GM23248 (cell line): ENCODE measurements at regions not wholly inside any gene's neighbourhood (a gene's known extent, or its start where the extent isn't known, plus 50 kb on each side); places are given as distances from the start of the nearest gene placed in this dataset.
"Not testable (repeated sequence)": the region's sequence is repeated elsewhere in the genome, so short reads cannot be mapped to it uniquely, and the experiment has no call there.

Source experiments
- EZH2 ChIP-seq: fragments of 200-600 bp; sonication (generic); IDR thresholded peaks from 2 replicates; pipeline ENCODE4 v1.6.1; 2018; ENCODE audit warnings: antibody characterized with exemption, mild to moderate bottlenecking; ENCODE audit not compliant: insufficient read depth, poor library complexity, severe bottlenecking
- EZH2phosphoT487 ChIP-seq: fragments of 200-600 bp; sonication (generic); IDR thresholded peaks from 2 replicates; pipeline ENCODE4 v1.6.1; 2018; ENCODE audit warnings: antibody characterized with exemption, moderate library complexity, mild to moderate bottlenecking, low read depth; ENCODE audit not compliant: insufficient read depth

DNA sequence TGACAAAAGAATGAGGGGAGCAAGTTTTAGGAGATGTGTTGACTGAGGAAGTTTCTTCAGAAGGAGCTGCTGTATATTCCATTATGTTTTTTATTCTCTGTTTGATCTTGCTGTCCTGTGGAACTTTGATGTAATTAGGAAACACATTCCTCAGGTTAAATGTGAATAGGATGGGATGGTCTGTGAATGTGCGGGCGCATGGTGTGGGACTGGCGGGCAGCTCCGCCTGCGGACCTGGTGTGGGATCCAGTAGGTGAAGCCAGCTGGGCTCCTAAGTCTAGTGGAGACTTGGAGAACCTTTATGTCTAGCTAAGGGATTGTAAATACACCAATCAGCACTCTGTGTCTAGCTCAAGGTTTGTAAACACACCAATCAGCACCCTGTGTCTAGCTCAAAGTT, 344.3 kb downstream of the PTTG2 start:
- TF ChIP-seq EZH2, EZH2phosphoT487: not testable (repeated sequence)
